ENCODE measurements at regions not wholly inside any gene's neighbourhood (a gene's known extent, or its start where the extent isn't known, plus 50 kb on each side); places are given as distances from the start of the nearest gene placed in this dataset.
"Not testable (repeated sequence)": the region's sequence is repeated elsewhere in the genome, so short reads cannot be mapped to it uniquely, and the experiment has no call there.

DNA sequence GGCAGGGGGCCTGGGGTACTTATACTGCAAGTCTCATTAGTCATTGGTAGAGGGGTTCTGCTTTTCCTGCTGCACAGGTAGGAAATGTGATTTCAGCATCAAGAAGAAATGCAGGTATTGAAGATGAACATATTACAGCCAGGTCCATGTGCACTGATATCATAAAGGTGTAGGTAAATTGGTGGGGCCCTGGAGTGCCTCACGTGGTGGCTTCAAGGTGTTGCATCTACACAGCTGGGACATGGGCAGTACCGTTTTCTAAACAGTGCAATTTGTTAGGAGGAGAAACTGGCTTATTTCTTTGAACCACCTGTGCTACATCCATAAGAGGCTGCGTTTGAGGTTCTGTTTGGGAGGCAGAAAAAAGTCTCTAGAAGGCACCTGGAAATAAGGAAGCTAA is 618.1 kb upstream of the RBFOX1 start:
- H3K27me3 ChIP-seq (ENCODE audit: control insufficient read depth, insufficient read depth, low read length, poor library complexity, severe bottlenecking) = no peaks in the 10 kb centered on the region
- WGBS, 2 experiments = 78 to 81% methylated on average over 3 of the region's 3 CpGs
- no peak overlapping the region for H3K27ac ChIP-seq (ENCODE audit: insufficient read depth, low read depth, low read length, poor library complexity, severe bottlenecking)
- H3K36me3 ChIP-seq (ENCODE audit: control insufficient read depth, insufficient read depth, low read length) = no peaks in the 10 kb centered on the region
- no peaks in the 10 kb centered on the region for H3K4me1 ChIP-seq (ENCODE audit: control insufficient read depth, insufficient read depth, low read length)
- H3K4me3 ChIP-seq (ENCODE audit: insufficient read depth, low read depth, low read length) = no peak overlapping the region
- no peaks in the 10 kb centered on the region for H3K9me3 ChIP-seq (ENCODE audit: control insufficient read depth, low read length)

DNA sequence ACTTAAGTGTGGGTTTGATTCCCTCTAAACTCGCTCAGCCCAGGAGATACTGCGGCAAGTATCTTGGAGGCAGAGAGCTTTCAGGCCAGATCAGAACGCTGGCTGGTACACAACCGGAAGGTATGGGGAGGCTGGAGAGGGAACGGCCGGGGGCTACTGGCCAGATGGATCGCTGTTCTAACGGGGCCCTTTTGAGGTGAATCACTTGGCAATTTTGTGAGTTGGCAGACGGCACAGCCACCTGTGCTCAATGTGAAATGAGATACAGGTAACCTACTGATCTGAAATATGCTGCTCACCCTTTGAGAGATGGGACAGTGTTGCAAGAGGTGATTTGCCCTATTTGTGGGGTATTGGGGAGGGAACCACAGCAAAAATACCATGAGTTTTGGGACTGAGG is 622.9 kb upstream of the RBFOX1 start:
- H3K27me3 ChIP-seq (ENCODE audit: control insufficient read depth, insufficient read depth, low read length, poor library complexity, severe bottlenecking) = no peaks in the 10 kb centered on the region
- no peak overlapping the region for H3K27ac ChIP-seq (ENCODE audit: insufficient read depth, low read depth, low read length, poor library complexity, severe bottlenecking)
- H3K4me1 ChIP-seq (ENCODE audit: control insufficient read depth, insufficient read depth, low read length) = no peaks in the 10 kb centered on the region
- no peaks in the 10 kb centered on the region for H3K9me3 ChIP-seq (ENCODE audit: control insufficient read depth, low read length)
- no peak overlapping the region for H3K4me3 ChIP-seq (ENCODE audit: insufficient read depth, low read depth, low read length)
- H3K36me3 ChIP-seq (ENCODE audit: control insufficient read depth, insufficient read depth, low read length) = no peaks in the 10 kb centered on the region
- 95 to 96% methylated on average over 9 of the region's 9 CpGs for WGBS, 2 experiments

DNA sequence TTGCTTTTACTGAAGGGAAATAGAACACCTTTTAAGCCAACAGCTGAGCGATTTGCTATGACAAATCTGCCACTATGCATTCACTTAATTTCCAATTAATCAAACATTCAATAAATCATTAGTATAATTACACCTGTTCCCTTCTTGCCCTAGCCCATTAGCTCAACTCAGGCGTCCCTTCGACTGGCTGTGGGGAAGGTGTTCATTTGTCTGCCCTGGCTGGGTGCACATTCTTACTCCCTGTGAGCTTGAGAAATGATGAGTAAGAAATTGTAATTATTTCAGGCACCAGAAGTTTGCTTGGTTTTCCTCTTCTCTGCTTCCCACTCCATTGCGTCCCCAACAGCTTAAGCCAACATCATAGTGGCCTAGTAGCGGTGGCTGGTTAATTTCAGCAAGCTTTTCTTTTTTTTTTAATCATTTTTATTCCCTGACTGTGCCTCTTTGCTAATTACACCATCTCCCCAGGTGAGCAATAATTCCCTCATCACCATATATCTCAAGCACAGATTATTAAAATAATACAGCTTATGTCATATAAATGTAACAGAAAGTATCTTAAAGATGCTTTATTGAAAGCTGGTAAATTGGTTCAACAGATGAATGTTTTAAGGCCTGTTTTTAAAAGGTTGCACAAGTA is 623.9 kb upstream of the RBFOX1 start:
- Histone ChIP-seq H3K4me3 (ENCODE audit: insufficient read depth, low read depth, low read length) (no peak overlapping the region), H3K36me3 (ENCODE audit: control insufficient read depth, insufficient read depth, low read length) (no peaks in the 10 kb centered on the region), H3K27ac (ENCODE audit: insufficient read depth, low read depth, low read length, poor library complexity, severe bottlenecking) (no peak overlapping the region), H3K4me1 (ENCODE audit: control insufficient read depth, insufficient read depth, low read length) (no peaks in the 10 kb centered on the region), H3K9me3 (ENCODE audit: control insufficient read depth, low read length) (no peaks in the 10 kb centered on the region), H3K27me3 (ENCODE audit: control insufficient read depth, insufficient read depth, low read length, poor library complexity, severe bottlenecking) (no peaks in the 10 kb centered on the region)
- WGBS, 2 experiments = 95 to 98% methylated on average over 5 of the region's 5 CpGs

DNA sequence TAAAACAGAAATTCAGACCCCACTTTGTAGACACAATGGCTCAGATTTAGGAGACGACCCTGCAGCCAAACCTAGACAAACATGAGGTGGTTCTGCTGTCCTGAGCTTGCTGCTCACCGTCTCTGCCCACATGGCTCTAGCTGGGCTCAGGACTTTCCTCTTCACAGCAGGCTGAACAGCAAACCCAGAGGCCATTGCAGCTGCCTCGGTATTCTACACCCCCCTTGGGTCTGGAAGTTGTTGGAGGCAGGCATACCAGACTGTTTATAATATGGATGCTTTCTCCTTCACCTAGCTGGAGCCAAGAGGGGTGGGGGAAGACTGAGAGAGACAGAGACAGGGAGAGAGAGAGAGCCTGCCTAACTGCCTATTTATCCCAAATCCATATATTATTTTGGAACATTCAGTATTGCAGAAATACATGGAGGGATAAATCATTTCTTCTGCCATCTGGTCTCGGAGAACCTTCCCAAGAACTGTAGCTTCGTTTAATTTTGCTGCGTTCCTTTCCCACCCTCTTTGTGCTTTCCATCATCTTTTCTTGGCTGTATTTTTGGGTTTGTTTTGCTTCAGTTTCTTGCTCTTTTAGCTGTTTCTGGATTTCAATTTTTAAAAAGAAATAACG is 628.2 kb upstream of the RBFOX1 start:
- no peaks in the 10 kb centered on the region for H3K36me3 ChIP-seq (ENCODE audit: control insufficient read depth, insufficient read depth, low read length)
- H3K9me3 ChIP-seq (ENCODE audit: control insufficient read depth, low read length) = no peaks in the 10 kb centered on the region
- no peak overlapping the region for H3K4me3 ChIP-seq (ENCODE audit: insufficient read depth, low read depth, low read length)
- 51 to 66% methylated on average over 7 of the region's 7 CpGs for WGBS, 2 experiments
- H3K27ac ChIP-seq (ENCODE audit: insufficient read depth, low read depth, low read length, poor library complexity, severe bottlenecking) = no peak overlapping the region
- H3K4me1 ChIP-seq (ENCODE audit: control insufficient read depth, insufficient read depth, low read length) = no peaks in the 10 kb centered on the region
- no peaks in the 10 kb centered on the region for H3K27me3 ChIP-seq (ENCODE audit: control insufficient read depth, insufficient read depth, low read length, poor library complexity, severe bottlenecking)

DNA sequence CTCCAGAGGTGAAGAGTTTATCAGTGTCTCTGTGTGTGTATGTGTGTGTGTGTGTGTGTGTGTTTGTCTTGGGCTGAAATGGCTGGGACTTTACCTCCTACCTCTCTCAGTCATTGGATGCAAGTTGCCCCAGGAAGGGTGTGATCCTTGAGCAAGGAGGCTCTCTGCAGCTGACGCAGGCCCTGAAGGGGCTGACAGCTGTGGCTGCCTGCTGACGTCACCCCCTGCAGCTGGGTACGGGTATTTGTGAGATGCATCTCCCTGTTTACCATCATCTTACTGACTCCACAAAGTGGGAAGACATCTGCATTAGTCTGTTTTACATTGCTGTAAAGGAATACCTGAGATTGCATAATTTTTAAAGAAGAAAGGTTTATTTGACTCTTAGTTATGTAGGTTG is 631.5 kb upstream of the RBFOX1 start:
- Histone ChIP-seq H3K4me1 (ENCODE audit: control insufficient read depth, insufficient read depth, low read length) (no peaks in the 10 kb centered on the region), H3K27me3 (ENCODE audit: control insufficient read depth, insufficient read depth, low read length, poor library complexity, severe bottlenecking) (no peaks in the 10 kb centered on the region), H3K36me3 (ENCODE audit: control insufficient read depth, insufficient read depth, low read length) (no peaks in the 10 kb centered on the region), H3K4me3 (ENCODE audit: insufficient read depth, low read depth, low read length) (no peak overlapping the region), H3K27ac (ENCODE audit: insufficient read depth, low read depth, low read length, poor library complexity, severe bottlenecking) (no peak overlapping the region), H3K9me3 (ENCODE audit: control insufficient read depth, low read length) (no peaks in the 10 kb centered on the region)
- 65 to 66% methylated on average over 2 of the region's 3 CpGs for WGBS, 2 experiments

DNA sequence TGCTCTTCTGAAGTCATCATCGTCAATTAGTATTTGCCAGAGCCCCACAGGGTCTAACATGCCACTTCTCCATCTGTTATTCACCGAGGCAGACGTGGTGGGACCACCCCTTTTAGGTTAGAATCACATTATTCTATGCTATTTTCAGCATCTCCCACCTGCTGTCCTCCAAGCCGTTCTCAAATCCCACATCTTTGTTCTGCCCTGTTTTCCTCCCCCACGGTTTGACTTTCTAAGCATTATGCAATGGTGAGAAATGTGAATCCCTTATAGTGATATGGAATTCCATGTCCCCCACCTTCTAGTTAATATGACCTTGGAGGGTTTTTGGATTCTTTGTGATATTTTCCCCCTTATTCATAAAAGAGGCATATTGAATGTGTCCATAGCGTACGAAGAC is 634.1 kb upstream of the RBFOX1 start:
- 82 to 84% methylated on average over 6 of the region's 7 CpGs for WGBS, 2 experiments
- Histone ChIP-seq H3K4me3 (ENCODE audit: insufficient read depth, low read depth, low read length) (no peak overlapping the region), H3K27ac (ENCODE audit: insufficient read depth, low read depth, low read length, poor library complexity, severe bottlenecking) (no peak overlapping the region), H3K9me3 (ENCODE audit: control insufficient read depth, low read length) (no peaks in the 10 kb centered on the region), H3K27me3 (ENCODE audit: control insufficient read depth, insufficient read depth, low read length, poor library complexity, severe bottlenecking) (no peaks in the 10 kb centered on the region), H3K4me1 (ENCODE audit: control insufficient read depth, insufficient read depth, low read length) (no peaks in the 10 kb centered on the region), H3K36me3 (ENCODE audit: control insufficient read depth, insufficient read depth, low read length) (no peaks in the 10 kb centered on the region)

DNA sequence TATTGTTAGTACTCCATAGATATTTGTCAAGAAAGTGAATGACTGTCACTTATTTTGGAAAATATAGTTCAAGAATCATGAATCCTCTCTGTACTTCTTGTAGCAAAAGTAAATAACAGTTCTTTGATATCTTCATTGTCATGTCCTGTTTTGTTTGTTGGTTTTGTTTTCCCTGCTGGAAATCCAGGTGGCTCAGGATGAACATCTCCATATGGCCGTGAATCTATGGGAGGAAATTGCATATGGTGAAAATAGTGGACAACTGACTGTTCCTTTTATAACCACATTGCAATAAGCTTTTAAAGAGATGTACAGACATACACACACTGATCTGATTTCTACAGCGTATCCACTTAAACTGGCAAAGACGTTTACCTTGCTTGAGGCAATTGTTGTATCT is 637.0 kb upstream of the RBFOX1 start:
- H3K36me3 ChIP-seq (ENCODE audit: control insufficient read depth, insufficient read depth, low read length) = no peaks in the 10 kb centered on the region
- 94 to 96% methylated on average over 3 of the region's 3 CpGs for WGBS, 2 experiments

DNA sequence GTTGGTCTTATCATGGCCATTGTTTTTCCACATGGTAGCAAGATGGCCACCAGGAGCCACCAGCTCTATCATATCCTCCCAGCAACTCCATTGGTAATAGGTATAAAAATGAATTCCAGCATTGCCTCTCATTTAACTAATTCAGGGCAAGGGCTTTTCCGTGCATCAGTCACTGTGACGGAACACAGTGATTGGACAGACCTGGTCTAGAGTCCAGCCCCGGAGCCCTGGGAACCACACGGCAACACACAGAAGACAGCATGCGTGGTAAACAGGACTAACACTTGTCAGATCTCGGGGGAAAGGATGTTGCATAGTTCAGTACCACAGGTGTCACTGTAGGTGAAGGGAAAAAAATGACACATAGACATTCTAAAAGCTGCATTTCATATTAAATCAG is 638.0 kb upstream of the RBFOX1 start:
- Histone ChIP-seq H3K4me3 (ENCODE audit: insufficient read depth, low read depth, low read length) (no peak overlapping the region), H3K27ac (ENCODE audit: insufficient read depth, low read depth, low read length, poor library complexity, severe bottlenecking) (no peak overlapping the region), H3K36me3 (ENCODE audit: control insufficient read depth, insufficient read depth, low read length) (no peaks in the 10 kb centered on the region), H3K4me1 (ENCODE audit: control insufficient read depth, insufficient read depth, low read length) (no peaks in the 10 kb centered on the region), H3K27me3 (ENCODE audit: control insufficient read depth, insufficient read depth, low read length, poor library complexity, severe bottlenecking) (no peaks in the 10 kb centered on the region), H3K9me3 (ENCODE audit: control insufficient read depth, low read length) (no peaks in the 10 kb centered on the region)
- WGBS, 2 experiments = 79 to 81% methylated on average over 6 of the region's 6 CpGs

More for the DNA sequence above, 637.0 kb upstream of the RBFOX1 start:
- H3K4me1 ChIP-seq (ENCODE audit: control insufficient read depth, insufficient read depth, low read length) = no peaks in the 10 kb centered on the region
- no peaks in the 10 kb centered on the region for H3K9me3 ChIP-seq (ENCODE audit: control insufficient read depth, low read length)
- no peaks in the 10 kb centered on the region for H3K27me3 ChIP-seq (ENCODE audit: control insufficient read depth, insufficient read depth, low read length, poor library complexity, severe bottlenecking)
- no peak overlapping the region for H3K4me3 ChIP-seq (ENCODE audit: insufficient read depth, low read depth, low read length)
- no peak overlapping the region for H3K27ac ChIP-seq (ENCODE audit: insufficient read depth, low read depth, low read length, poor library complexity, severe bottlenecking)

DNA sequence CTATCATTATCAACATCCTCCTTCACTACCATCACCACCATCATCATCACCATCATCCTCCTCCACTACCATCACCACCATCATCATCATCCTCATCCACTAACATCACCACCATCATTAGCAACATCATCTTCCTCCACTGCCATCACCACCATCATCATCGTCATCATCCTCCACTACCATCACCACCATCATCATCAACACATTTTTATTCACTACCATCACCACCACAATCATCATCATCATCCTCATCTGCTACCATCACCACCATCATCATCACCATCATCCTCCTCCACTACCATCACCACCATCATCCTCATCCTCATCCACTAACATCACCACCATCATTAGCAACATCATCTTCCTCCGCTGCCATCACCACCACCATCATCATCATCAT is 639.2 kb upstream of the RBFOX1 start:
- not testable (repeated sequence) for H3K36me3 ChIP-seq (ENCODE audit: control insufficient read depth, insufficient read depth, low read length); H3K4me1 ChIP-seq (ENCODE audit: control insufficient read depth, insufficient read depth, low read length); H3K4me3 ChIP-seq (ENCODE audit: insufficient read depth, low read depth, low read length); H3K9me3 ChIP-seq (ENCODE audit: control insufficient read depth, low read length); H3K27ac ChIP-seq (ENCODE audit: insufficient read depth, low read depth, low read length, poor library complexity, severe bottlenecking); H3K27me3 ChIP-seq (ENCODE audit: control insufficient read depth, insufficient read depth, low read length, poor library complexity, severe bottlenecking)
- WGBS, 2 experiments = 90 to 91% methylated on average over 2 of the region's 2 CpGs

DNA sequence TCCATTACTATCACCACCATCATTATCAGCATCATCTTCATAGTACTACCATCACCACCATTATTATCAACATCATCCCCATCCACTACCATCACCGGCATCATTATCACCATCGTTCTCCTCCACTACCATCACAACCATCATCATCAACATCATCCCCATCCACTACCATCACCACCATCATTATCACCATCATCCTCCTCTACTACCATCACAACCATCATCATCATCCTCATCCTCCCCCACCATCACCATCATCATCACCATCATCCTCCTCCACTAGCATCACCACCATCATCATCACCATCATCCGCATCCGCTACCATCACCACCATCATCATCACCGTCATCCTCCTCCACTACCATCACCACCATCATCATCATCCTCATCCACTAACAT is 639.8 kb upstream of the RBFOX1 start:
- Histone ChIP-seq H3K27ac (ENCODE audit: insufficient read depth, low read depth, low read length, poor library complexity, severe bottlenecking) (no peak overlapping the region), H3K27me3 (ENCODE audit: control insufficient read depth, insufficient read depth, low read length, poor library complexity, severe bottlenecking) (no peaks in the 10 kb centered on the region), H3K36me3 (ENCODE audit: control insufficient read depth, insufficient read depth, low read length) (no peaks in the 10 kb centered on the region), H3K4me3 (ENCODE audit: insufficient read depth, low read depth, low read length) (no peak overlapping the region), H3K4me1 (ENCODE audit: control insufficient read depth, insufficient read depth, low read length) (no peaks in the 10 kb centered on the region), H3K9me3 (ENCODE audit: control insufficient read depth, low read length) (no peaks in the 10 kb centered on the region)
- 92 to 93% methylated on average over 5 of the region's 5 CpGs for WGBS, 2 experiments
